Right kidney (tissue), 1 donor: ENCODE measurements at regions not wholly inside any gene's neighbourhood (a gene's known extent, or its start where the extent isn't known, plus 50 kb on each side); places are given as distances from the start of the nearest gene placed in this dataset.
A peak's percentile ranks its signal among the peaks of the same experiment; 100 is the strongest.
"Not testable (repeated sequence)": the region's sequence is repeated elsewhere in the genome, so short reads cannot be mapped to it uniquely, and the experiment has no call there.

Source experiments
- DNase-seq: peaks from one replicate; pipeline ENCODE4 v3.0.0-alpha.2; 2016

DNA sequence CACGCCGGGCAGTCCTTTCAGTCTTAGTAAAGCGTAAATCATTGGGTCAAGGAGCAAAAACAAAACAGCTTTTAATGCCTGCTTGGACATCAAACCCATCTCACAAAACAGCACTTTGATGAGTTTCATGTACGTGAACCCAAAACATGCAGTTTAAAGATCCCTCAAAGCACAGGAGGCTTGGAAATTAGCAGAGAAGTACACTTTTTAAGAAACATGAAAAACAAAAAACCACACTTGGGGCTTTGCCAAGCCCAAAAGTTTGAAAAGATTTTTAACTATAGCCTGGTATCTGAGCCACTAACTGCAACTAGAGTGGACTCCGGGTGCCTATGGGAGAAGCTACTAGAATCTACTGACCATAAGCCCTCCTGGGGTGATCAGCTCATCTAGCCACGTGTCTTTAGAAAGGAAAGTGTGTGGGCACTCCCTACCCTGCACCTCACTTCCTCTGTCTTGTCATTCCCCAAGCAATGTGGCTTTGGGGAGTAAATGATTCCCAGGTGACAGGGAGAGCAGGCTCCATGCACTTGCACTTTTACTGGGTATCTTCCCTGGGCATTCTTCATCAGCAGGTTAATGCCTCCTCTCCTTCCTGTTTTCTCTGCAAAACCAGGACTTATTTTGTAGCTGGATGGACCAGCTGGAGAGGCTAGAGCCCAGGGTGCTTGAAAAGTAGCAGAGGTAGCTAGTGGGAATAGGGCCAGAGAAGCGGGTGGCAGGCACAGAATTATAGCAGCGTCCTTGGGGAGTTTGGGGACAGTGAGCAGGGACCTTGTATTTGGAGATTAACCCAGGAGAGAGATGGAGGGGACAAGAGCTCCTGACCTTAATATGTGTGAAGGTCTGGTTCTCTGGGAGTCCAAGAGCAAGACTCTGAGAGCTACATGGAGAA, 339.3 kb downstream of the BCL11B start:
- DNase-seq: no peak

DNA sequence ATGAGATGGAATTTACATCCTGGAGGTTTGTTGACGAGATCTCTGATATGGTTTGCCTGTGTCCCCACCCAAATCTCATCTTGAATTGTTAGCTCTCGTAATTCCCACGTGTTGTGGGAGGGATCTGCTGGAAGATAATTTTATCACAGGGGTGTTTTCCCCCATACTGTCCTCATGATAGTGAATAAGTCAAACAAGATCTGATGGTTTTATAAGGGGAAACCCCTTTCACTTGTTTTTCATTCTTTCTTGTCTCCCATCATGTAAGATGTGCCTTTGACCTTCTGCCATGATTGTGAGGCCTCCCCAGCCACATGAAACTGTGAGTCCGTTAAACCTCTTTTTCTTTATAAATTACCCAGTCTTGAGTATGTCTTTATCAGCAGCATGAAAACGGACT, 337.4 kb downstream of the BCL11B start:
- DNase-seq: not testable (repeated sequence)

DNA sequence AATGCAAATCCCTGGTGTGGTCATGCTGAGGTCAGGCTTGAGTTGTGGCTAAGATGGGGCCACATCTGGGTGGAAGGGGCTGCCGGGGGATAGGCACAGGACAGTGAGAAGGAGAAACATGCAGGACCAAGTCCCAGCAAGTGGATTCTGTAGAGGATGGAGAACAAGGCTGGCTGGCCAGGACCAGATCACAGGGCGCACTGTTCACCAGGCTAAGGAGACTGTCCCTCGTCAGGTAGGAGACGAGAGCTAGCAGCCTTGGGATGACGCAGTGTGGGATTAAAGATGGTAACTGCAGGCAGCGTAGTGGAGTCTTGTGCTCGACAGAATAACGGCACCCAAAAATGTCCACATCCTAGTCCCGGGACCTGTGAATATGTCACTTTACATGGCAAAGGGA, 336.1 kb downstream of the BCL11B start:
- DNase-seq: no peak

DNA sequence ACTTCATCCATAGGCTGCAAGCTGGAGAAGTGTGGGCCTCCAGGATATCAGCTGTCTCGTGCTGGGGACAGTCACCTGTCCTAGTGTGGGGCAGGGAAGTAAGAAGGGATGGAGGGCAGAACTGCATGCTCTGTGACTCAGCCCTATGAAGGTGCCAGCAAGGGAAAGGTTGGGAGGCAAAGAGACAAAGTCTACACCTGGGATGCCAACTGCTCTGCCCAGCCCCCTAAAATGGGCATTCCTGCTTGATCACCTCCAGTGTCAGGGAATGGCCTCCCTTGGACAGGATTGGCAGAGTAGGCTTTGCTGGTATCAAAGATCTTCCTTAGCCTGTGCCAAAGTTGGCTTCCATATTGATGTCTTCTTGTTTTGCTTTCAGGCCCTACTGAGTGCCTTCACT, 335.0 kb downstream of the BCL11B start:
- DNase-seq: no peak

DNA sequence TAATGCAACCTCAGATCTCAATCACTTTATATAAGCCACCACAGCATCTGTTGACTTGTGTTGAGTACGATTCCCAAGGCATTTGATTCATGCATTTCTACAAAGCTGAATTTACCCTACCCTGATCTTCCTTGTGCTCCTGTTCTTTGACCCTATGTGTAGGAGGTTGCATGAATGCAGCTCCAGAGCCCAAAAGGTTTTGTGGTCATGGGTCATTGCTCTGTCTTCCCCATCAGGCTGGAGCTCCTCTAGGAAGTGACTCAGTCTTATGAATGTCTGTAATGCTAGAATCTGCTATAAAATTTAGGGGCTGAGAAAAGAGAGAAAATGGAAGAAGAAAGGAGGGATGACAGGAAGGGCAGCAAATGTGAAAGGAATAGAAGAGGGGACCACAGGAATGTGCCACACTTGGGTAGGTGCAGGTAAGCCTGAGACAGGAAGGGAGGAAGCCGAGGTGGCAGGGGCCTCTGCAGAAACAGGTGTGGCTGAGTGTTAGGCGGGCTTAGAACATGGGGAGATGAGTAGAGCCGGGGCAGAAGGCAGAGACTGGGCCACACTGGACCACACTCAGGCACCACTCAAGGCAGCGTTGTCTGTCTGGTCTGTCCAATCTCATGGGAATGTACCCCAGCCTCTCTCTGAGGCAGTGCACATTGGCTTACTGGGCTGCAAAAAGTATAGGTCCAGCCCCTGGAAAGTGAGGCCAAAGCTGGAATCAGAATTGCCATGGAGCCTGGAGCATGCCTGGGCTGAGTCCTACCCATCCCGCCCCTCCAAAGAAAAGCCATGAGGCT, 334.1 kb downstream of the BCL11B start:
- no peak for DNase-seq

DNA sequence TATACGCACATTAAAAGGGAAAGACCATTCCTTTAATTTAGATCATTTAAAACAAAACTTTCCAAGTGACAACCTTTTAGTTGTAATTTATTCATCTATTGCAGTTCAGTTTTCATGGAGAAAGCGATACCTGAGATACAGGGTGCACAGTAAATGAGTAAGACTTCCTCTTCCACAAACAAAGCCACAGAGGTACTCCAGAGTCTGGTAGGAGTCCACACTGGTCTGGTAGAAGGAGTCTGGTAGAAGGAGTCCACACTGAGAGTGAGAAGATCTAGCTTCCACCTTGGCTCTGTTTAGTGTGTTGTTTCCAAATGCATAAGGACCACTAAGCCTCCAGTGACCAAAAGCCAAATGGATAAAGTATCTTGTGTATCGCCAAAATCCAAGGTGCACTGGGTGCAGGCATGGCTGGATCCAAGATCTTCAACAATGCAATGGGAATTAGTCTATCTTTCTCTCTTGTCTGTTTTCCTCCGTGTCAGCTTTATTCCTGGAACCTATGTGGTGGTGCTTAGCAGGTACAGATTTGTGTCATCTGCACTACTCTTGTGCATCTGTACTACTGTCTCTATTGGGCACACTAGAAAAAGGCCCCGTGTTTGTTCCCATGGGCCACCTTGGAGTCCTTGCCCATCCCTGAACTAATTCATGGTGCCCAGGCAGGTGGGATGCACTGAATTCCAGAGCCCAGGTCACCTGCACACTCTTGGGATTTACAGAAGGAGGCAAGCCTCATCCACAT, 331.1 kb downstream of the BCL11B start:
- no peak for DNase-seq

DNA sequence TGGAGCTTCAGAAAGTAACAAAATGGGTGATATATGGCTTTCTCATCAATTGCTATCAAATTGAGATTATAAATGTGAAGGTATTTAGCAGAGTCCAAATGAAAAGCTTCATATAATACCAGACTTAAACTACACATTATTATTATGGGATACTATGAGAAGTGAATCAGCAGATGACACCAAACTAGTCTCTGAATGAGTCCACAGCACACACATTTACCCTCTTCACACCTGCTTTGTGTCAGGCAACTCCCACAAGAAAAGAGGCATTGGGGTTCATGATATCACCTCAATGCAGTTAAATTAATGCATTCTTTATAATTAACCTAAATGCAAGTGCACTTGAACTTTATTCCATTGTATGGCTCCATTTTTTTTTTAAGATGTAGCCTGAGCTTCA, 330.5 kb downstream of the BCL11B start:
- no peak for DNase-seq

DNA sequence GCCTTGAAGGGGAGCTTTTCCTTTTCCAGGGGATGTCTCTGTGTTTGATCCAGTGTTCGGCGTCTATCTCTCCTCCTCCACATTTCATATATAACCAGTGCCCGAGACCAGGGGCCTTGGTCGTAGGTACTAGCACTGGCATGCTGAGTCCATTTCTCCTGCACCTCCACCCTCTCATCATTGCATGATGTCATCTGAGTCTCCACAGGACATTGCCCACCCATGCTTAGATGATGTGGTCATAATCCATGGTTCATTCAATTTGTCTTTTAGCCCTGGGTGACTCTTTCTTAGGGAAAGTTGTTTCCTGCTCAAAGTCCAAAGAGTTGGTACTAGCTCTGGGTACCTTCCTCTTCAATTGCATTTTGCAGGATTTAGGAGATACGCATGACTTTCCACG, 328.1 kb downstream of the BCL11B start:
- no peak for DNase-seq

DNA sequence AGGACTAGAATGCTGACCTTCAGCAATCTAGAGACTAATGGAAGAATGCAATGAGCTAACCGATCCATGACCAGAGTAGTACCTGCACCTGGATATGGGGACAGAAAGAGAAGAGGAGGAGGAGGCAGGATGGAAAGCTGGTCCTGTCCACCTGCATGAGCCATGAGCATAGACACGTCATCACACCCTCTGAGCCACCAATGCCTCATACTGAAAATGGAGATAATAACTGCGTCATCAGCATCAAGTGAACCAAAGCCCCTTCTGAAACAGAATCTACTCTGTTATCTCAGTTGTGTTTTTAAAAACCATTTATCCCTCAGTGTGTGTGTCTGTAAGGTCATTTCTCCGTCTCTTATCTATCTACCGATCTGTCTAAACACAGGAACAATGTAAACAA, 327.0 kb downstream of the BCL11B start:
- DNase-seq: no peak

DNA sequence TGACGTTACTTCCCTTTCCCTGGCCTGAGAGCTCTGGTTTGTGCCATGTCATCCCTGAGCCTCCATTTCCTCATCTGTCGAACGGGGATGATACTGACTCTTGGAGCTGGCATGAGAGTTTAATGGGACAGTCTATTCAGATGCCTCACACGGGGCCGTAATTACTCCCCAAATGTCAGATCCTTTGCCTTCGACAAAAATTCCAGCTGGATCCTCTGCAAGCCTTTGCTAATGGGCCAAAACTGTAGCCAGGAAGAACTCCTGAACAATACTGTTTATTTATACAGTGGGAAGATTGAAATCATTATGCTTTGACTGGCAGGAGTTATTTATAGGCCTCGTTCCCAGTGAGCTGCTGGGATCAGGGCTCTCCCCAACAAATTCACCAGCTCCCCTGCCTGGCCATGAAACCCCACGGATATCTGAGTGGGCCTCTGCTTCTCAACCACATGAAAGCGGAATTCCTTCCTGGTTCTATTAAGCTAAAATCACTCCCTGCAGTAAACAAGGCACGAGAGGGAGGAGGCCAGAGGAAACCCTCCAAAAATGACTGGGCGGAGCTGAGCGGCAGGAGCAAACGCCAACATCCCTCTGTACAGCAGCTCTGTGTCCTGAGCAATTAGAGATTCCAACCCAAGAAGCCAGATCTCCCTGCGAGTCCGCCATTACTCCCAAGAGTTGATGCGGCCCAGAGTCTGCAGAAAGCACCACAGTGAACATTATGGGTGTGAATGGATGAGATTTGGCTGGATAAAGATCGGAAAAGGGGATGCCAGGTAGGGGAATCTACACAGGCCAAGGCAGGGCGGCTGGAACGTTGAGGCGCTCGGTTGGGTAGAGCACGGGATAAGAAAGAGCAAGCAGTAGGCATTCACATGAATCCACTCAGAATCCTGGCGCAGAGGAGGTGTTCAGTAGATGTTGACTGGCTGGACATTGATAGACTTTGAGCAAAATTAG, 326.1 kb downstream of the BCL11B start:
- DNase-seq: no peak

DNA sequence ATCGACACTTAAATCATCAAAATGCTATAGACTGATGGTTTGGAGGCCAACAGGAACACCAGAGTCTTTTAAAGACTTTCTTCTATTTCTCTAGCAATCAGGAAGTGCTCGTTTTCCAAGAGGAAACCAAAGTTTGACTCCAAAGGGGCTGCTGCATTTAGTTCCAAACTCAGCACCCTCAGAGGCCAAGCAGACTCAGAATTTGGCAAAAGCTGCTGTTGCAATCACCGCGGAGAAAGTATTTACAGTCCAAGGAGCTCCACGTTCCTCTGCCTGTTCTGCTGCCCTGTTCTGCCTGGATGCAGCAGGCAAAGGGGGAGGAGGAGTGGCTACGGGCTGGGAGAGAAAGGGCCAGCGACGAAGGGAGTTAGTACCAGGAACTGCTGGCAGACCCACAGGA, 325.1 kb downstream of the BCL11B start:
- DNase-seq: peak; percentile 19

DNA sequence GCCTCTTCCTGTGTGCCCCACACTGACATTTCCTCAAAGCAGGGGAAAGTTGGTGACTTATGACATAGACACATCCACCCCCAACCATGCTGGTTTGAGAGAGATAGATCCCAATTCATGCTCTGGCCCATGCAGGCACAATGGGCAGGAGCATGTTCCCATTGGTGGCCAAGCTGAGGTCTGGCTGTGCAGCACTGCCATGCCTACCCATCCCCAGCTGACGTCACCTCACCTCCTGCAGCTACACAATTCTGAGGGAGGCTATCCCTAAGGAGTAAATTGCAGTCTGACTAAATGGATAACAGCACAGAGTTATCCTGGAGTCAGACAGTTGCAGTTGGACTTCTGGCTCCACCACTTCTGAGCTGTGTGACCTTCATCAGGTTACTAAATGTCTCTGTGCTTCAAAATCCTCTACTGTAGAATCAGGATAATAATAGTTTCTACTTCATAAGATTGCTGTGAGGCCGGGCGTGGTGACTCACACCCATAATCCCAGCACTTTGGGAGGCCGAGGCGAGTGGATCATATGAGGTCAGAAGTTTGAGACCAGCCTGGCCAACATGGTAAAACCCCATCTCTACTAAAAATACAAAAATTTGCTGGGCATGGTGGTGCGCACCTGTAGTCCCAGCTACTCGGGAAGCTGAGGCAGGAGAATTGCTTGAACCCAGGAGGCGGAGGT, 323.9 kb downstream of the BCL11B start:
- no peak for DNase-seq

DNA sequence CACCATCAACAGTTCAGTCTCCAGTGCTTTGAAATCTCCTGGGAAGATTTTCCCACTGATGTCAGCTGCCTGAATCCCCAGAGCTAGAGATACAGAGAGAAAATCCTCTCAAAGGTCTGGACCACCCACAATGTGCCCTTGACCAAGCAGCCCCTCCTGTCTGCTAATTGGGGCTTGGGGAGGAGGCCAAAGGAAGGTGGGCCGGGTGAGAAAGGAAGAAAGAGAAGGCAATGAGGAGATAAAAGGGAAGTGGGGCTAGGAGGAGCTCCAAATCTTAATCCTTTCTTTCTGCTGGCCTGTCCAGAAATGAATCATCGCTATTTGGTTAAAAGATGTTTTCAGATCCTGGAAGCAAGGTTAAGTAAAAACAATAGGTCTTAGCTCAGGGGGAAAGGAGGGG, 322.9 kb downstream of the BCL11B start:
- DNase-seq: no peak

DNA sequence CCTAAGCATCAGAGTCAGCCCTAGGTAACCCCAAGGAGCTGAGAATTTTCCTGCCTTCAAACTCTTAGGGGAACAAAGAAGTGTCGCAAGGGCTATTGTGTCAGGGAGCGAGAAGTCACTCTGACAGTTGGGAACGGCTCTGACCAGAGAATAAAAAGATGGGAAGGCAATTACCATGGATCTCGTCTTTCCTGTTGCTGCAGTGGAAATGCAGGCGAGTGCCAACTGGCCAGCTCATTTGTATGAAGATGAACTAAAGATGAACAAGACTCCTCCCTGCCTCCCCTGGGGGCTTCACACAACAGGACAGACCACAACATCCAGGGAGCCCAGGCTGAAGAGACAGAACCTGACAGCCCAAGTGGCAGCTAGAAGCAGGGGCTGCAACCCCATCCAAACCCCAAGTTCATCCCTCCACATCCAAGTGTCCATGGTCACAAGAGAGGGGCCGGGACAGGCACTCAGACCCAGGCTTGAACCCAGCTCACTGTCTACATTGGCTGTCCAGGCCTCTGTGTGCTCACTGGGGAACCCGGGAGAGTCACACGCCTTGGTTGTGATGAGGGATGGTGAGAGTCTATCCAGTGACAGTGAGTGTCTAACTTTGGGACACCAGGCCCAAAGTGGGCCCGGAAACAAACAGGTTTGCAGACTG, 322.4 kb downstream of the BCL11B start:
- DNase-seq: no peak

DNA sequence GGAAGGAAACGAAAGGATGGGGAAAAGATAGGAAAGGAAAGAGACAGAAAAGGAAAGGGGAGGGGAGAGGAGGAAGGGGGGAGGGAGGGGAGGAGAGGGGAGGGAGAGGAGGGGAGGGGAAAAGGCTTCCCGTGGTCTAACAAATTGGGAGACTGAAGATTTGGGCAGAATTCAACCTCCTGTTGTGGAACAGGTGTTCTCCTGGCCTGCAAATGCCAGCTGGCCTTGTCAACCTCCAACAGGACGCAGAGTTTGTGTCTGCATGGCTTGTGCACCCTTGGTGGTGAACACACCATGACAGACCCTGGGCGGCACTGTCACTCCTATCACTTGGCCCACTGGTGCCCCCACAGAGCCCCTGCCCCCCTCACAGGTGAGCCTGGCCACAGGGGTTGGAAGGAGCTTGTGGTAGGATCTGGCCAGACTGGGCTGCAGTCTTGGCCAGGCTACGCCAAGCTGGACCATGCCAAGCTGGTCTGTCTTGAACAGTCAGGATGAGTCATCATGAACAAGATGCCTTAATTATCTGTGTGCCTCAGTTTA, 321.6 kb downstream of the BCL11B start:
- DNase-seq: no peak

DNA sequence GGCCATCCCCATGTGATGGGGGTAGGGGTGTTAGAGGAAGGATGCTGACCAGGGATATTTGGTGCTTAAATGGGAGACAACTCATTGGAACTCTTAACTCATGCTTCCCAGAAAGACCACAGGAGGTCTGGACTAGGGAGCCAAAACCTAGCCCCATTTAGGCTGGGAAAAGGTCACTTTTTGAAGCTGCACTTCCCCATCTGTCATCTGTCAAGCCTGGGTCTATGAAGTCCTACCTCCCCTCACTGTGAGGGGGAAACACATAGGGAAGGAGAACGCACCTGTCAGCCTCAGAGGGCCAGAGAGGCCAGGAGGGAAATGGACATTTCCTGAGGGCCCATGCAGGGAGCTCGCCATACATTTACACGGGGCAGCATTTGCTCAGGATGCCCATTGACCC, 321.0 kb downstream of the BCL11B start:
- DNase-seq: no peak

DNA sequence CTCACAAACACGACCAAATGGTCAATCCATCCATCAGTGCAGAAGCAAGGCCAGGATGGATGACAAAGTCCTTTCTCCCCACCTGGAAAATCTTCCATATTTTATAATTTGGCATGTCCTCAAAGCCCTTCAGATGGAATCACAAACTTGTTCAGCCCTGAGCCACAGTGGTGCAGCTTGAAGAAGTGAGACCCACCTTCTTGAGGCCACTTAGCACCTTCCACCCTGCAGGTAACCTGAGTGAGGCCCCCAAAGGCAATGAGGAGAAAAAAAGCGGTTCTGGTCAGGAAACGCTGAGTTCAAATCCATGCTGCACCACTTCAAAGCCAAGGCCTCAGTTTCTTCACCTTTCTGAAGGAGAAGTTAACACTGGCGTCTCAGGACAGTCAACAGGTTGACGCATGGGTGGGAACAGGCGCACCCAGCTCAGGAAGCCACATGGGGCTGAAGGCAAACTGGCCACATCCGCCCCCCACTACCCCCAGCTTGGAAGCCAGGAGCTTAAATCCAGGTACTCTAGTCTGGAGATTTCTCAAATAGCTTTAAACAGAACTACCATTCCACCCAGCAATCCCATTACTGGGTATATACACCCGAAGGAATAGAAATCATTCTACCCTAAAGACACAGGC, 320.4 kb downstream of the BCL11B start:
- no peak for DNase-seq

DNA sequence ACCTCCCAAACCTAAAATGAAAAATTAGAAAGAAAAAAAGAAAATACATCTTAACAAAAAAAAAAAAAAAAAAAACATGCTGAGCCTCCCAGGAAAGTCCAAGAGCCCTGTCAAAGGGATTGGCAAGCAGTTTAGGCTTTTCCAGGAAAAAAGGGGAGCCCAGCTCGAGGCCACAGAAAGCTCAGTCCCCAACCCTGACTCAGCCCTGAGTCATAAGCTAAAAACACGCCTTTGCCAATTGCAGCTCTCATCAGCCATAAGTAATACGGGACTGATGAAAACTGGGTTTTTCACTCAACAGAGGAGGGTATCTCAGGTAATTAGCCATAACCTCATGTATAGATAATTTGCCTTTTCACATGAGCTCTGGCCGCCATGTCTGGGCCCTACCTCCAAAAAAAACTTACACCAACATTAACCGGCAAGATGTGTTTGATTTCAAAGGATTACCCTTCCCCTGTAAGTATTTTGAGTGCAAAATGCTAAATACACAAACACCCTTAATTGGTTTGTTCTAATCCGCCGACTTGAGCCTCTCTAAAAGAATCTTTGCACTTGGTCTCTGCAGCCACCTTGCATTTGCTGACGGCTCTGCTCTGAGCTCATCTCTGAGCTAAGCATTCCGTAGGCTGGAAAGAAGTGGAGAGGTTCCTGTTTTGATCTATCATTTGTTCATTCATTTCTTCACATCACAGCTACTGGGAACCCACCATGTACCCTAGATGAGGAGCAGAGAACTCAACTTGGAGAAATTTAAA, 319.2 kb downstream of the BCL11B start:
- DNase-seq: no peak
